ENCODE measurements at regions not wholly inside any gene's neighbourhood (a gene's known extent, or its start where the extent isn't known, plus 50 kb on each side); places are given as distances from the start of the nearest gene placed in this dataset.

DNA sequence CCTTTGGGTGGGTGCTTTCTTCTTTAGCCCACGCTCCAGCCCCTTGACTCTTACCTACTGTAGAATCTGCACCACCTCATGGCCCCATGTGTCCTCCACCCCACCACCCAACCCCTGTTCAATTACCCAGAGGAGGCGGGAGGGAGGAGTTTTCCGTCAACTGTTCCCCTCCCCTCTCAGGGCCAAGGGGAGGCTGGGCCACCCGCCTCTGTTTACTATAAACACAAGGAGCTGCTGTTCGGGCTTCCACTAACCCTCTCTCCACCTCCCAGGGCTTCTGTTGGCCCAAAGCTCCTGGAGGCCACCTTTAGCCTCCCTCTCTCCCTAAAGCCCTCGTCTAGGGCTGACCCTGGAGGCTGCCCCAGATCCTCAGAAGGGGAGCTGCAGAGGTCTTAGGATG is 59.2 kb downstream of the FOXI1 start:
- TF ChIP-seq, protein P1, sequence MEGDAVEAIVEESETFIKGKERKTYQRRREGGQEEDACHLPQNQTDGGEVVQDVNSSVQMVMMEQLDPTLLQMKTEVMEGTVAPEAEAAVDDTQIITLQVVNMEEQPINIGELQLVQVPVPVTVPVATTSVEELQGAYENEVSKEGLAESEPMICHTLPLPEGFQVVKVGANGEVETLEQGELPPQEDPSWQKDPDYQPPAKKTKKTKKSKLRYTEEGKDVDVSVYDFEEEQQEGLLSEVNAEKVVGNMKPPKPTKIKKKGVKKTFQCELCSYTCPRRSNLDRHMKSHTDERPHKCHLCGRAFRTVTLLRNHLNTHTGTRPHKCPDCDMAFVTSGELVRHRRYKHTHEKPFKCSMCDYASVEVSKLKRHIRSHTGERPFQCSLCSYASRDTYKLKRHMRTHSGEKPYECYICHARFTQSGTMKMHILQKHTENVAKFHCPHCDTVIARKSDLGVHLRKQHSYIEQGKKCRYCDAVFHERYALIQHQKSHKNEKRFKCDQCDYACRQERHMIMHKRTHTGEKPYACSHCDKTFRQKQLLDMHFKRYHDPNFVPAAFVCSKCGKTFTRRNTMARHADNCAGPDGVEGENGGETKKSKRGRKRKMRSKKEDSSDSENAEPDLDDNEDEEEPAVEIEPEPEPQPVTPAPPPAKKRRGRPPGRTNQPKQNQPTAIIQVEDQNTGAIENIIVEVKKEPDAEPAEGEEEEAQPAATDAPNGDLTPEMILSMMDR (conservative IDR thresholded peaks at IDR 0.05; ENCODE audit: low read depth, low read length): no peak
- no peak for TF ChIP-seq EZH2 (IDR thresholded peaks at IDR 0.05; ENCODE audit: borderline replicate concordance, low read depth, low read length, poor library complexity, severe bottlenecking)
